HCT116 (cell line): ENCODE measurements at regions not wholly inside any gene's neighbourhood (a gene's known extent, or its start where the extent isn't known, plus 50 kb on each side); places are given as distances from the start of the nearest gene placed in this dataset.

ENCODE experiments used
- ATAC-seq: fragments of 200-7000 bp; cut with Tn5 transposase; 2 replicates; pipeline ENCODE4 v1.9.1; 2020; ENCODE audit warnings: mild to moderate bottlenecking, moderate library complexity
- BruUV-seq: library from RNA; stranded (reverse); fragments of 400-500 nt; replicated peaks from 2 replicates; lab custom pipeline; 2021; lab: Mats Ljungman, UMichigan
- CTCF ChIA-PET: fragments of 300-600 bp; sonication (Branson Sonifier 250); formaldehyde crosslinking; loops from one replicate; lab custom pipeline; 2021; ENCODE audit warnings: antibody characterized with exemption; lab: Charles Lee
- POLR2A ChIA-PET: fragments of 300-600, 350-600 bp; sonication (Branson Sonifier 250); formaldehyde crosslinking; loops from one replicate; lab custom pipeline; 2021; ENCODE audit warnings: antibody characterized with exemption; lab: Charles Lee
- RAD21 ChIA-PET, 2 experiments: fragments of 300-600 bp; sonication (Branson Sonifier 250); formaldehyde crosslinking; loops; one replicate each; lab custom pipeline; 2023; ENCODE audit warnings: low total read pairs in 2 of 2; ENCODE audit not compliant: uncharacterized antibody in 2 of 2, unreplicated experiment in 2 of 2, low non-redundant PET in 1 of 2; lab: Charles Lee
- DNase-seq: peaks from one replicate; pipeline ENCODE4 v3.0.0-alpha.2; 2010; ENCODE audit warnings: low read depth, low spot score
- H2AFZ ChIP-seq: fragments of 200-600 bp; shearing (Covaris generic), sonication (generic); 2 replicates; pipeline ENCODE4 v1.6.1; 2017; ENCODE audit warnings: low read depth, mixed run types, mixed read lengths, antibody characterized with exemption, low read length; ENCODE audit not compliant: poor library complexity, severe bottlenecking
- H3K27ac ChIP-seq: 2 replicates; pipeline ENCODE4 v1.5.1; 2012; ENCODE audit warnings: low read depth, low read length
- H3K27me3 ChIP-seq: fragments of 200-600 bp; sonication (generic); 2 replicates; pipeline ENCODE4 v1.6.1; 2016; ENCODE audit warnings: mixed run types, low read length, mixed read lengths; ENCODE audit not compliant: insufficient read depth
- H3K36me3 ChIP-seq, 2 experiments: fragments of 200-500 bp in 1 of 2; fragments of 200-600 bp in 1 of 2; sonication (Bioruptor generic) in 1 of 2; sonication (generic) in 1 of 2; 2 replicates each; pipeline versions ENCODE4 v1.5.1 to v1.6.1; 2014 to 2016; ENCODE audit warnings: low read length in 2 of 2, inconsistent platforms in 1 of 2, mixed read lengths in 1 of 2, mixed run types in 1 of 2; ENCODE audit not compliant: insufficient read depth in 2 of 2, control insufficient read depth in 1 of 2
- H3K4me1 ChIP-seq, 2 experiments: fragments of 200-600 bp in 1 of 2; sonication (generic) in 1 of 2; 2 replicates each; pipeline versions ENCODE4 v1.5.1 to v1.6.1; 2012 to 2017; ENCODE audit warnings: low read length in 2 of 2, inconsistent platforms in 1 of 2, mild to moderate bottlenecking in 1 of 2, mixed read lengths in 1 of 2, mixed run types in 1 of 2, moderate library complexity in 1 of 2; ENCODE audit not compliant: insufficient read depth in 2 of 2, control insufficient read depth in 1 of 2
- H3K4me2 ChIP-seq: fragments of 200-600 bp; sonication (generic); 2 replicates; pipeline ENCODE4 v1.6.1; 2017; ENCODE audit warnings: mixed run types, low read length, mixed read lengths
- H3K4me3 ChIP-seq, 2 experiments: fragments of 200-600 bp in 1 of 2; sonication (generic) in 1 of 2; replicated peaks in 1 of 2; 2 replicates each; pipeline ENCODE4 v1.5.1; 2011 to 2016; ENCODE audit warnings: low read length in 2 of 2, control low read depth in 1 of 2, low read depth in 1 of 2, mild to moderate bottlenecking in 1 of 2, mixed read lengths in 1 of 2, mixed run types in 1 of 2
- H3K79me2 ChIP-seq: fragments of 200-600 bp; sonication (generic); 2 replicates; pipeline ENCODE4 v1.6.1; 2017; ENCODE audit warnings: mild to moderate bottlenecking, mixed run types, low read length, moderate library complexity, mixed read lengths; ENCODE audit not compliant: insufficient read depth
- H3K9ac ChIP-seq: fragments of 200-600 bp; sonication (generic); 2 replicates; pipeline ENCODE4 v1.6.1; 2016; ENCODE audit warnings: low read length, mixed read lengths
- H3K9me2 ChIP-seq: fragments of 200-600 bp; sonication (generic), shearing (Covaris generic); 2 replicates; pipeline ENCODE4 v1.6.1; 2017; ENCODE audit warnings: mixed run types, mild to moderate bottlenecking, moderate library complexity; ENCODE audit not compliant: insufficient read depth
- H3K9me3 ChIP-seq, 2 experiments: fragments of 200-500 bp in 1 of 2; fragments of 200-600 bp in 1 of 2; sonication (Bioruptor generic) in 1 of 2; sonication (generic) in 1 of 2; 2 replicates each; pipeline ENCODE4 v1.6.1; 2014 to 2017; ENCODE audit warnings: low read length in 2 of 2, mixed read lengths in 2 of 2, inconsistent platforms in 1 of 2, low read depth in 1 of 2, mild to moderate bottlenecking in 1 of 2, mixed run types in 1 of 2, moderate library complexity in 1 of 2; ENCODE audit not compliant: control insufficient read depth in 1 of 2, insufficient read depth in 1 of 2
- H4K20me1 ChIP-seq: fragments of 200-600 bp; sonication (generic), shearing (Covaris generic); 2 replicates; pipeline ENCODE4 v1.6.1; 2017; ENCODE audit warnings: mixed run types, mild to moderate bottlenecking, moderate library complexity; ENCODE audit not compliant: insufficient read depth
- ATF3 ChIP-seq: IDR thresholded peaks from 2 replicates; pipeline ENCODE4 v1.6.1; 2012
- CBX3 ChIP-seq: IDR thresholded peaks from 2 replicates; pipeline ENCODE4 v1.6.1; 2012; ENCODE audit warnings: low read depth
- CTCF ChIP-seq, 3 experiments: fragments of 200-600 bp in 1 of 3; sonication (generic) in 1 of 3; IDR thresholded peaks in 2 of 3; conservative IDR thresholded peaks in 1 of 3; 2 replicates each; pipeline ENCODE4 v1.5.1; 2012 to 2017; ENCODE audit warnings: low read depth in 2 of 3, low read length in 2 of 3, antibody characterized with exemption in 1 of 3, borderline replicate concordance in 1 of 3, control low read depth in 1 of 3, mild to moderate bottlenecking in 1 of 3, mixed read lengths in 1 of 3, mixed run types in 1 of 3, moderate library complexity in 1 of 3; ENCODE audit not compliant: insufficient read depth in 1 of 3
- EZH2phosphoT487 ChIP-seq: fragments of 200-600 bp; IDR thresholded peaks from 2 replicates; pipeline ENCODE4 v1.6.1; 2018; ENCODE audit warnings: antibody characterized with exemption, borderline replicate concordance
- FOSL1 ChIP-seq: IDR thresholded peaks from 2 replicates; pipeline ENCODE4 v1.6.1; 2012; ENCODE audit warnings: low read depth
- POLR2A ChIP-seq: IDR thresholded peaks from 2 replicates; pipeline ENCODE4 v1.7.0; 2011; ENCODE audit warnings: borderline replicate concordance; ENCODE audit not compliant: insufficient read depth, insufficient read length; ENCODE audit errors: extremely low read depth
- POLR2AphosphoS5 ChIP-seq: IDR thresholded peaks from 2 replicates; pipeline ENCODE4 v1.6.1; 2011; ENCODE audit warnings: mild to moderate bottlenecking, low read depth, low read length, moderate library complexity
- RAD21 ChIP-seq: IDR thresholded peaks from 2 replicates; pipeline ENCODE4 v1.6.1; 2012; ENCODE audit warnings: low read depth, mild to moderate bottlenecking
- SIN3A ChIP-seq: IDR thresholded peaks from 2 replicates; pipeline ENCODE4 v1.6.1; 2012; ENCODE audit warnings: low read depth
- SRF ChIP-seq: IDR thresholded peaks from 2 replicates; pipeline ENCODE4 v1.6.1; 2012; ENCODE audit warnings: low read depth
- YY1 ChIP-seq: IDR thresholded peaks from 2 replicates; pipeline ENCODE4 v1.6.1; 2011; ENCODE audit warnings: low read length, low read depth, moderate library complexity, mild to moderate bottlenecking; ENCODE audit not compliant: insufficient replicate concordance; ENCODE audit errors: extremely low read depth
- ZFX ChIP-seq: fragments of 450-650 bp; IDR thresholded peaks from 2 replicates; pipeline ENCODE4 v1.6.1; 2017
- ZNF274 ChIP-seq: fragments of 200-500 bp; sonication (Bioruptor generic); IDR thresholded peaks from 2 replicates; pipeline ENCODE4 v1.6.1; 2014; ENCODE audit warnings: mild to moderate bottlenecking, low read depth, low read length, inconsistent platforms
- intact Hi-C: fragments of 100-400 bp; cut with micrococcal nuclease; formaldehyde crosslinking; loops from 2 replicates; pipeline ENCODE4 v1.10.0; 2022
- TF ChIP-seq, protein P1 (sequence below): IDR thresholded peaks from 2 replicates; pipeline ENCODE4 v1.6.1; 2012

GRCh38 chr4:89486042-89486441 is 178.4 kb upstream of the GPRIN3 start:
- CTCF ChIA-PET, result interaction anchor here (1.3 kb wide), 1 partner anchor 383 kb away, joined by 6 read pairs; no protein-coding TSS in a partner anchor
- intact Hi-C loops, result no loop called here
- no peaks in the 10 kb centered on the region for H3K79me2 ChIP-seq
- no peak overlapping the region for H2AFZ ChIP-seq
- RAD21 ChIA-PET, result no interaction called here
- no peaks in the 10 kb centered on the region for H3K27me3 ChIP-seq
- no peaks in the 10 kb centered on the region for H3K9me3 ChIP-seq
- H4K20me1 ChIP-seq, result no peaks in the 10 kb centered on the region
- no peak for TF ChIP-seq POLR2AphosphoS5
- TF ChIP-seq EZH2phosphoT487, result no peak
- TF ChIP-seq ZFX, result no peak
- 0 out of 6 replicates have a peak, but pooled peaks of 1 of the 3 experiments have one; percentile 17 for TF ChIP-seq CTCF (IDR thresholded peaks at IDR 0.05 in 2 of 3, conservative IDR thresholded peaks at IDR 0.05 in 1 of 3; ENCODE audit: borderline replicate concordance in 1 of 3, insufficient read depth in 1 of 3, low read depth in 2 of 3, low read length in 2 of 3)
- peak; percentile 50 for TF ChIP-seq RAD21
- H3K36me3 ChIP-seq, result no peaks in the 10 kb centered on the region
- no peak overlapping the region for H3K9ac ChIP-seq
- H3K9me2 ChIP-seq, result no peaks in the 10 kb centered on the region
- POLR2A ChIA-PET, result no interaction called here
- no peak overlapping the region for H3K4me3 ChIP-seq
- BruUV-seq, result no TSS peak
- H3K4me1 ChIP-seq, result no peaks in the 10 kb centered on the region
- H3K27ac ChIP-seq, result no peak overlapping the region
- no peak overlapping the region for H3K4me2 ChIP-seq
- DNase-seq (no peak), ATAC-seq (no peak)

DNA sequence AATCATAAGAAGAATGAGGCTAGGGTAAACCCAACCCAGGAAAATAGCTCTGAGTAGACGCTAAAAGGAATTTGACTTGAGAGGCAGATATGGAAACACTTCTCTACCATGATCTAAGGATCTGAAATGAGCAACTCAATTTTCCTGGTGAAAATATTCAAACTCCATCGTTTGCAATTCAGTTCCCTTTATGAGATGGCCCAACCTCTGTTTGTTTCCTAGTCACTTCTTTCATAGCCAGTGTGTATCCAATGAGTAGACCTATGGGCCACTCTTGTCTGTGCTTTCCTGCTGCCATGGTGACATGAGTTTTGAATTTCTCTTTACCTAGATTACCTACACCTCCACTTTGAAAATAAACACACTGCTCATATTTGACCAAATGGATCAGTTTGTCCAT is 176.2 kb upstream of the GPRIN3 start:
- no peak for ATAC-seq
- RAD21 ChIA-PET, result no interaction called here
- H3K4me1 ChIP-seq, result no peaks in the 10 kb centered on the region
- POLR2A ChIA-PET, result no interaction called here
- intact Hi-C loops, result loop anchor here (2.0 kb wide), 1 partner anchor 417 kb away; no protein-coding TSS in a partner anchor
- H3K9me3 ChIP-seq, result no peaks in the 10 kb centered on the region
- no peak for DNase-seq
- no peak overlapping the region for H3K4me3 ChIP-seq
- H3K9me2 ChIP-seq, result no peaks in the 10 kb centered on the region
- no peaks in the 10 kb centered on the region for H3K36me3 ChIP-seq
- H2AFZ ChIP-seq, result no peak overlapping the region
- no peak overlapping the region for H3K9ac ChIP-seq
- H3K27me3 ChIP-seq, result no peaks in the 10 kb centered on the region
- no TSS peak for BruUV-seq
- H3K4me2 ChIP-seq, result no peak overlapping the region
- TF ChIP-seq, protein P1, sequence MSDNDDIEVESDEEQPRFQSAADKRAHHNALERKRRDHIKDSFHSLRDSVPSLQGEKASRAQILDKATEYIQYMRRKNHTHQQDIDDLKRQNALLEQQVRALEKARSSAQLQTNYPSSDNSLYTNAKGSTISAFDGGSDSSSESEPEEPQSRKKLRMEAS, result no peak
- TF ChIP-seq SRF (no peak), ATF3 (no peak), RAD21 (no peak), CBX3 (no peak), ZNF274 (no peak), YY1 (no peak), EZH2phosphoT487 (no peak), POLR2AphosphoS5 (no peak), SIN3A (no peak), POLR2A (no peak), FOSL1 (no peak)
- no peaks in the 10 kb centered on the region for H3K79me2 ChIP-seq
- no peak overlapping the region for H3K27ac ChIP-seq
- no peaks in the 10 kb centered on the region for H4K20me1 ChIP-seq
- CTCF ChIA-PET, result no interaction called here
